ENCODE measurements at regions not wholly inside any gene's neighbourhood (a gene's known extent, or its start where the extent isn't known, plus 50 kb on each side); places are given as distances from the start of the nearest gene placed in this dataset.

DNA sequence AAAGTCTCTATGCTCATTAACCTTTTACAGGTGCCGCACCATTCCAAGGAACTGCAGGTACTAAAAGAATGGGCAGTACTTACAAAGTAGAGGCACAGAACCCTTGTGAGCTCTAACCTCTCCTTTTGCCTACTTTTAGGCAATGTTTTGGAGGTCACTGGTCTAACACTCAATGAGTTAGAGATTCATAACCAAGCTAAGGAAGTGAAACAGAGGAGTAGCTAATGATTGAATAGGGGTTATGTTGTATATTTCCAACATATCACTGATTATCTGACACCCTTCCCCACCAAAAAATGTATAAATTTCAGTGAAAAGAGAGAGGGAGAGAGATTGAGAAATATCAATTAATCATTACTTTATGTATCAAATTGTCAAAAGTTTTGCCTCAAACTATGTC lies 269.3 kb downstream of the PCDH7 start:
- TF ChIP-seq, protein P1, sequence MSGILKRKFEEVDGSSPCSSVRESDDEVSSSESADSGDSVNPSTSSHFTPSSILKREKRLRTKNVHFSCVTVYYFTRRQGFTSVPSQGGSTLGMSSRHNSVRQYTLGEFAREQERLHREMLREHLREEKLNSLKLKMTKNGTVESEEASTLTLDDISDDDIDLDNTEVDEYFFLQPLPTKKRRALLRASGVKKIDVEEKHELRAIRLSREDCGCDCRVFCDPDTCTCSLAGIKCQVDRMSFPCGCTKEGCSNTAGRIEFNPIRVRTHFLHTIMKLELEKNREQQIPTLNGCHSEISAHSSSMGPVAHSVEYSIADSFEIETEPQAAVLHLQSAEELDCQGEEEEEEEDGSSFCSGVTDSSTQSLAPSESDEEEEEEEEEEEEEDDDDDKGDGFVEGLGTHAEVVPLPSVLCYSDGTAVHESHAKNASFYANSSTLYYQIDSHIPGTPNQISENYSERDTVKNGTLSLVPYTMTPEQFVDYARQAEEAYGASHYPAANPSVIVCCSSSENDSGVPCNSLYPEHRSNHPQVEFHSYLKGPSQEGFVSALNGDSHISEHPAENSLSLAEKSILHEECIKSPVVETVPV (CRISPR knock-in tag; IDR thresholded peaks at IDR 0.05), result no peak
- TF ChIP-seq ZC3H10 (CRISPR knock-in tag; IDR thresholded peaks at IDR 0.05) (no peak), PATZ1 (CRISPR knock-in tag; IDR thresholded peaks at IDR 0.05; ENCODE audit: borderline replicate concordance) (no peak), RARB (CRISPR knock-in tag; IDR thresholded peaks at IDR 0.05) (no peak), ZFP30 (CRISPR knock-in tag; IDR thresholded peaks at IDR 0.05) (no peak), ESRRG (CRISPR knock-in tag; IDR thresholded peaks at IDR 0.05) (no peak), ARNTL (CRISPR knock-in tag; IDR thresholded peaks at IDR 0.05; ENCODE audit: borderline replicate concordance, low read depth) (no peak), ZNF8 (CRISPR knock-in tag; IDR thresholded peaks at IDR 0.05) (no peak), ZFP3 (CRISPR knock-in tag; IDR thresholded peaks at IDR 0.05) (no peak), TOX (CRISPR knock-in tag; IDR thresholded peaks at IDR 0.05; ENCODE audit: borderline replicate concordance) (no peak), PPARA (CRISPR knock-in tag; IDR thresholded peaks at IDR 0.05; ENCODE audit: borderline replicate concordance) (no peak), POU6F1 (CRISPR knock-in tag; IDR thresholded peaks at IDR 0.05; ENCODE audit: borderline replicate concordance, low read depth) (no peak)
- TF ChIP-seq, protein P2, sequence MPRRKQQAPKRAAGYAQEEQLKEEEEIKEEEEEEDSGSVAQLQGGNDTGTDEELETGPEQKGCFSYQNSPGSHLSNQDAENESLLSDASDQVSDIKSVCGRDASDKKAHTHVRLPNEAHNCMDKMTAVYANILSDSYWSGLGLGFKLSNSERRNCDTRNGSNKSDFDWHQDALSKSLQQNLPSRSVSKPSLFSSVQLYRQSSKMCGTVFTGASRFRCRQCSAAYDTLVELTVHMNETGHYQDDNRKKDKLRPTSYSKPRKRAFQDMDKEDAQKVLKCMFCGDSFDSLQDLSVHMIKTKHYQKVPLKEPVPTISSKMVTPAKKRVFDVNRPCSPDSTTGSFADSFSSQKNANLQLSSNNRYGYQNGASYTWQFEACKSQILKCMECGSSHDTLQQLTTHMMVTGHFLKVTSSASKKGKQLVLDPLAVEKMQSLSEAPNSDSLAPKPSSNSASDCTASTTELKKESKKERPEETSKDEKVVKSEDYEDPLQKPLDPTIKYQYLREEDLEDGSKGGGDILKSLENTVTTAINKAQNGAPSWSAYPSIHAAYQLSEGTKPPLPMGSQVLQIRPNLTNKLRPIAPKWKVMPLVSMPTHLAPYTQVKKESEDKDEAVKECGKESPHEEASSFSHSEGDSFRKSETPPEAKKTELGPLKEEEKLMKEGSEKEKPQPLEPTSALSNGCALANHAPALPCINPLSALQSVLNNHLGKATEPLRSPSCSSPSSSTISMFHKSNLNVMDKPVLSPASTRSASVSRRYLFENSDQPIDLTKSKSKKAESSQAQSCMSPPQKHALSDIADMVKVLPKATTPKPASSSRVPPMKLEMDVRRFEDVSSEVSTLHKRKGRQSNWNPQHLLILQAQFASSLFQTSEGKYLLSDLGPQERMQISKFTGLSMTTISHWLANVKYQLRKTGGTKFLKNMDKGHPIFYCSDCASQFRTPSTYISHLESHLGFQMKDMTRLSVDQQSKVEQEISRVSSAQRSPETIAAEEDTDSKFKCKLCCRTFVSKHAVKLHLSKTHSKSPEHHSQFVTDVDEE (CRISPR knock-in tag; IDR thresholded peaks at IDR 0.05), result no peak

Measured in SK-N-SH treated with all-trans-retinoic acid at 6 μM for 48 hours (cell line).